Mucosa of stomach (tissue), 1 donor: ENCODE measurements at regions not wholly inside any gene's neighbourhood (a gene's known extent, or its start where the extent isn't known, plus 50 kb on each side); places are given as distances from the start of the nearest gene placed in this dataset.

ENCODE experiments used
- H3K27me3 ChIP-seq: one replicate; pipeline ENCODE4 v1.7.0; 2013; ENCODE audit warnings: mild to moderate bottlenecking, low read length; ENCODE audit not compliant: control insufficient read depth, insufficient read depth
- H3K36me3 ChIP-seq: one replicate; pipeline ENCODE4 v1.7.0; 2013; ENCODE audit warnings: low read length; ENCODE audit not compliant: control insufficient read depth, insufficient read depth
- H3K4me1 ChIP-seq: one replicate; pipeline ENCODE4 v1.7.0; 2013; ENCODE audit warnings: mild to moderate bottlenecking, low read length; ENCODE audit not compliant: control insufficient read depth, insufficient read depth
- H3K4me3 ChIP-seq: one replicate; pipeline ENCODE4 v1.7.0; 2013; ENCODE audit warnings: low read length
- H3K9ac ChIP-seq: one replicate; pipeline ENCODE4 v1.7.0; 2013; ENCODE audit warnings: mild to moderate bottlenecking, low read length, moderate library complexity
- H3K9me3 ChIP-seq: one replicate; pipeline ENCODE4 v1.7.0; 2013; ENCODE audit warnings: mild to moderate bottlenecking, low read length, moderate library complexity; ENCODE audit not compliant: control insufficient read depth
- donor health status: Pancreatic carcinoma.

- H3K9me3 ChIP-seq = no peaks in the 10 kb centered on the region
- H3K27me3 ChIP-seq = no peaks in the 10 kb centered on the region
- no peaks in the 10 kb centered on the region for H3K4me1 ChIP-seq
- H3K36me3 ChIP-seq = no peaks in the 10 kb centered on the region
- H3K9ac ChIP-seq = no peak overlapping the region
- H3K4me3 ChIP-seq = no peak overlapping the region
Observed at GRCh38 chr6:22789315-22789714, 219.9 kb downstream of the HDGFL1 start.

DNA sequence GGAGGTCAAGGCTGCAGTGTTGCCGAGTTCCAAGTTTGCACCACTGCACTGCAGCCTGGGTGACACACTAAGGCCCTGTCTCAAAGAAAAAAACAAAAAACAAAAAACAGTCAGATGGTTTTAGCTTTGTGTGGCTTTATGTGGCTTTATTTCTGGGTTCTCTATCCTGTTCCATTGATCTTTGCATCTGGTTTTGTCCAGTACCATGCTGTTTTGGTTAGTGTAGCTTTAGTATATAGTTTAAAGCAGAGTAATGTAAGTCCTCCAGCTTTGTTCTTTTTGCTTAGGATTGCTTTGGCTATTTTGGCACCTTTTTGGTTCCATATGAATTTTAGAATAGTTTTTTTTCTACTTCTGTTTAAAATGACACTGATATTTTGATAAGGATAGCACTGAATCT lies 225.5 kb downstream of the HDGFL1 start:
- no peaks in the 10 kb centered on the region for H3K36me3 ChIP-seq
- no peaks in the 10 kb centered on the region for H3K27me3 ChIP-seq
- no peaks in the 10 kb centered on the region for H3K4me1 ChIP-seq
- no peak overlapping the region for H3K9ac ChIP-seq
- no peak overlapping the region for H3K4me3 ChIP-seq
- no peaks in the 10 kb centered on the region for H3K9me3 ChIP-seq

DNA sequence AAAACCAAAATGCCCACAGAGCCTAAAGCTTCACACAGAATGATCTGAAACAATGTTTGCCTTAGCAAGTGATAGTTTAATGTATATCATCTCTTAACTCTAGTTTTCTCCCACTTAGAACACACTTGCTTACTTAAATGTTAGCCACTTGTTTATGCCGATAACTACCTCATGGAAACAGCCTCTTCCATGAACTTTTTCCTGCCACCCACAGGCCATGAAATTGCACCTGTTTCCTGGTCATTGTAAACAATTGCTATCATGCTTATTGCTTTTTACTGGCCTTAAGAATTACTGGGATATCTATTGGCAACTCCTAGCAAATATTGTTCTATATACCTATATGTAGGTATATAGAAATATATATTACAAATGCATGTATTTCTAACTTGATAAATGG lies 231.1 kb downstream of the HDGFL1 start:
- no peaks in the 10 kb centered on the region for H3K27me3 ChIP-seq
- H3K36me3 ChIP-seq = no peaks in the 10 kb centered on the region
- no peak overlapping the region for H3K4me3 ChIP-seq
- no peaks in the 10 kb centered on the region for H3K9me3 ChIP-seq
- no peak overlapping the region for H3K9ac ChIP-seq
- no peaks in the 10 kb centered on the region for H3K4me1 ChIP-seq

GRCh38 chr6:22801831-22802230 lies 232.5 kb downstream of the HDGFL1 start:
- no peak overlapping the region for H3K9ac ChIP-seq
- no peaks in the 10 kb centered on the region for H3K9me3 ChIP-seq
- H3K27me3 ChIP-seq = no peaks in the 10 kb centered on the region
- H3K4me3 ChIP-seq = no peak overlapping the region
- H3K36me3 ChIP-seq = no peaks in the 10 kb centered on the region
- no peaks in the 10 kb centered on the region for H3K4me1 ChIP-seq

DNA sequence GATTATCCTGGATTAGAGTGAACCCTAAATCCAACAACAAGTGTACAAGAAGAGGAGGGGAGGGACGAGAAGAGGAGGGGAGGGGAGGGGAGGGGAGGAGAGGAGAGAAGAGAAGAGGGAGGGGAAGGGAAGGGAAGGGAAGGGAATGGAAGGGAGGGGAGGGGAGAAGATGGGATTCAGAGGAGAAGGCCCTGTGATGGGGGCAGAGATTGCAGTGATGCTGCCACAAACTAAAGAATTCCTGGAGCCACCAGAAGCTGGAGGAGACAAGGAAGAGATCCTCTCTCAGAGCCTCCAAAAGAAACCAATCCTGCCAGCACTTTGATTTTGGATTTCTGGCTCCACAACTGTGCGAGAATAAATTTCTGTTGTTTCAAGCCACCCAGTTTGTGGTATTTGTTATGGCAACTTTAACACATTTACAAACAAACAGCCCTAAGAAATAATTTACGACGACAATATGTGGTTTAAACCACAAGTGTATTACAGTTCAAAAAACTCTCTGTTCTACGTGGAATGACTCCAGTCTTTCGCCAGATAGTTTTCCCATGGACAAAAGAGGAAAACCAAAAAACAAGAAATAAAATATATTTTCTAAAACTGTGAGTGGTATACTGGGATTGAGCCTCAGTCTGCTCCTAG lies 235.4 kb downstream of the HDGFL1 start:
- no peaks in the 10 kb centered on the region for H3K27me3 ChIP-seq
- H3K9me3 ChIP-seq = no peaks in the 10 kb centered on the region
- H3K9ac ChIP-seq = no peak overlapping the region
- no peaks in the 10 kb centered on the region for H3K4me1 ChIP-seq
- no peak overlapping the region for H3K4me3 ChIP-seq
- no peaks in the 10 kb centered on the region for H3K36me3 ChIP-seq

GRCh38 chr6:22807261-22807660 lies 237.9 kb downstream of the HDGFL1 start:
- Histone ChIP-seq H3K9ac (no peak overlapping the region), H3K36me3 (no peaks in the 10 kb centered on the region), H3K9me3 (no peaks in the 10 kb centered on the region), H3K4me1 (no peaks in the 10 kb centered on the region), H3K27me3 (no peaks in the 10 kb centered on the region), H3K4me3 (no peak overlapping the region)

- Histone ChIP-seq H3K4me1 (no peaks in the 10 kb centered on the region), H3K9ac (no peak overlapping the region)
Observed at GRCh38 chr6:22807818-22808217, 238.5 kb downstream of the HDGFL1 start.

DNA sequence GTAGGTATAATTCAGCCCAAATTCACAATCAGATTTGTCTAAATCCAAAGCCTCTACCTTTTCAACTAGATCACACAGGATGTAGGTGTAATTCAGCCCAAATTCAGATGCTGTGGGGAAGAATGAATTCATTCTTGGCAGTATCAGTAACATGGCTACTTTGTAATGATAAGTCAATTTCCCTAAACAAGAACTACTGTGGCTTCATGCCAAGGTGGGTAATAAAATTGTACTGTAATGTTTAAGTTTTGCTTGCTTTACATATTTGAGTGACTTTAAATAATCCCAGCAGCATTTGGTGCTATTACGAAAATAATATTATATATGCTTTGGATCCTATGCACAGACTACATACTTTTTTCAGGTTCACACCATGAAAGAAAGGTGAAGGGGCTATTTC lies 239.1 kb downstream of the HDGFL1 start:
- no peaks in the 10 kb centered on the region for H3K4me1 ChIP-seq
- no peaks in the 10 kb centered on the region for H3K27me3 ChIP-seq
- H3K4me3 ChIP-seq = no peak overlapping the region
- no peaks in the 10 kb centered on the region for H3K9me3 ChIP-seq
- H3K36me3 ChIP-seq = no peaks in the 10 kb centered on the region
- no peak overlapping the region for H3K9ac ChIP-seq

More at GRCh38 chr6:22807818-22808217, 238.5 kb downstream of the HDGFL1 start:
- Histone ChIP-seq H3K9me3 (no peaks in the 10 kb centered on the region), H3K36me3 (no peaks in the 10 kb centered on the region), H3K4me3 (no peak overlapping the region), H3K27me3 (no peaks in the 10 kb centered on the region)

- Histone ChIP-seq H3K9ac (no peak overlapping the region), H3K4me3 (no peak overlapping the region), H3K9me3 (no peaks in the 10 kb centered on the region), H3K36me3 (no peaks in the 10 kb centered on the region), H3K4me1 (no peaks in the 10 kb centered on the region), H3K27me3 (no peaks in the 10 kb centered on the region)
Observed at GRCh38 chr6:22809370-22809769, 240.0 kb downstream of the HDGFL1 start.

GRCh38 chr6:22819209-22819608 lies 249.8 kb downstream of the HDGFL1 start:
- no peaks in the 10 kb centered on the region for H3K27me3 ChIP-seq
- H3K4me1 ChIP-seq = no peaks in the 10 kb centered on the region
- no peak overlapping the region for H3K9ac ChIP-seq
- no peaks in the 10 kb centered on the region for H3K9me3 ChIP-seq
- no peak overlapping the region for H3K4me3 ChIP-seq
- H3K36me3 ChIP-seq = no peaks in the 10 kb centered on the region

DNA sequence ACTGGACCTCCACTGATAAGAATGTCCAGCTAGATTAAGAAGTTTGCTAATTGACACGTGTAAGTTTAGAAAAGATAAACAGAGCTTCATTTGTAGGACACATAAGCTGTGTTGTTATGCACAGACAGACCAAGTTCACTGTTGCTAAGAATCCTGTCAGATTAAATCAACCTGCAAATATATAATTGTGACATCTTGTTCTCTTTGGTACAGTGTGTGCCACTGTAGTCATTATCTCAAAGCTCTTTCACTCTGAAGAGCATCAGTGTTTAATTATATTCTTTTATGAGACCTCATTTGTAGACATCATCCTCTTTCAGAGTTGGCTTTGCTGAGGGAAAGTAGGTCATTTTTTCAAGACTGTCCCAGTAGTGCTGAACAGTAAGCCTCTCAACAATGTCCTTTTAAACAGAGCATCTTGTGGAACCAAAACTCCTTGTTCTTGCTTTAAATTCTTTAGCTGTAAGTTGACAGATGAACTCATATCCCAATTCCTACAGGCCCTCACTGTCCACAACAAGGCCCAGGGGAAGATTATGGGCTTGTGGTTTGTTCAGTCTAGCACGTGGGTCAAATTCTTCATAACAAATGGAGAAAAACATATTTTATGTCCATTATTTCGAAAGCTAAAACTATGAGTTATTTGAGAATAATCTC lies 252.4 kb downstream of the HDGFL1 start:
- H3K36me3 ChIP-seq = no peaks in the 10 kb centered on the region
- no peaks in the 10 kb centered on the region for H3K4me1 ChIP-seq
- no peaks in the 10 kb centered on the region for H3K9me3 ChIP-seq
- H3K27me3 ChIP-seq = no peaks in the 10 kb centered on the region
- no peak overlapping the region for H3K4me3 ChIP-seq
- H3K9ac ChIP-seq = no peak overlapping the region

DNA sequence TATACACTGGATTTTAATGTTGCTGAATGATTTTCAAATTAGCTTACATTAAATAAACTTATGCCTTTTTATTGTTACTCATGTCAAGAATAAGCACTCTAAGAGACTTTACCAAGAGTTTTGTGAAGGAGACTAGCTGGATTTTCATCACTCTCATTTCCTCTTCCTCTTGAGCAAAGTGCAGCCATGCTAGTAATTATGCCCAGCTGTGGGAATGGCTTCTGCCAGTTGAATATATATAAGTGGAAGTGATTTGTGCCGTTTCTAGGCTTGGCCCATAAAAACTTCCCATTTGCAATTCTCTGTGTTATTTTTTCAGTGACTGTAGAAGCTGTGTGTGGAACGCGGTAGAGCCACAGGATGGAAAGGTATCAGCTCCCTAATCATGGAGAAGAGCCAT lies 255.8 kb downstream of the HDGFL1 start:
- Histone ChIP-seq H3K9ac (no peak overlapping the region), H3K27me3 (no peaks in the 10 kb centered on the region), H3K4me1 (peaks cover 8% of the 10 kb centered on the region), H3K9me3 (no peaks in the 10 kb centered on the region), H3K4me3 (no peak overlapping the region), H3K36me3 (no peaks in the 10 kb centered on the region)
